ENCODE measurements at regions not wholly inside any gene's neighbourhood (a gene's known extent, or its start where the extent isn't known, plus 50 kb on each side); places are given as distances from the start of the nearest gene placed in this dataset.

DNA sequence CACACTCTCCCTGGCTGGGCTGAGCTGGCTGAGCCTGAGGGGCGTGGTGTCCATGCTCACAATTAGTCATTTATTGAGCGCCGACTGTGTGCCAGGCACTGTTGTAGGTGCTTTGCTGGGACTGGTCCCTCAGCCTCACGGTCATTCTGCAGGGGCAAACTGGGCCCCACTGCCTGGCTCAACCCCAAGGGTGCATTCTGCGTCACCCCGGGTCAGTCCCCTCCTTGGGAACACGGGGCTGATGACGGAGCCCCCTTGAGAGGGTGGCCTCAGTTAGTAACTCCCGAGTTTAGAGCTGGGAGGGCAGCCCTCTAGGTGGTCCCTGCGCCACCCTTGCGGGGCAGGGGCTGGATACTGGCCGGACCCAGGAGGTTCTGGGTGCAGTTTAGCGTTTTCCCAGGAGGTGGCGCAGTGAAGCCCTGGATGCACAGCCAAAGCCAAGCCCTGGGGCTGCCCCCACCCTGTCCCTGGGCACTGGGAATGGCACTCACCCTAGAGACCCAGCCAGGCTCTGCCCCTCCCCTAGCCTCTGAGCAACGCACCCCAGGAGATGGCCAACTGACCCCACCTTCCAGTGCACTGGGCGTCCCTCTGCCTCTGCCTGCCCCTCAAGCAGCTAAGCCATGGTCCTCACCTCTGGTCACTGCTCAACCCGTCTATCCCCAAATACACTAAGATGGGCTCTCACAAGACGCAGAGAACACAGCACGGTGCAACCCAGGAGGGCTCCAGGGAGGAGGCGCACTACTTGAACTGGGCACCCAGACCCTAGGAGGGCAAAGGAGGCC lies 243.2 kb upstream of the GSE1 start:
- H3K9me3 ChIP-seq (ENCODE audit: control insufficient read depth in 2 of 2, low read length in 2 of 2): no peaks in the 10 kb centered on the region
- no peaks in the 10 kb centered on the region for H3K4me1 ChIP-seq (ENCODE audit: control insufficient read depth, insufficient read depth, low read length, poor library complexity, severe bottlenecking)
- no peak overlapping the region for H3K27ac Mint-ChIP-seq
- H3K27ac ChIP-seq (ENCODE audit: insufficient read depth, low read length, poor library complexity, severe bottlenecking): no peak overlapping the region
- ATAC-seq (ENCODE audit: low read depth in 2 of 2): no peak
- H3K36me3 Mint-ChIP-seq: no peaks in the 10 kb centered on the region
- no peak overlapping the region for H3K4me3 ChIP-seq (ENCODE audit: low read depth, low read length)
- no peak overlapping the region for H3K4me3 Mint-ChIP-seq
- H3K4me1 Mint-ChIP-seq: peaks cover 0 to 3% (median 0%) of the 10 kb centered on the region in 4 donors
- H3K9me3 Mint-ChIP-seq: no peaks in the 10 kb centered on the region
- peak; percentile 8 to 23 (median 14) for DNase-seq
- no peaks in the 10 kb centered on the region for H3K27me3 ChIP-seq (ENCODE audit: control insufficient read depth, insufficient read depth, low read length)
- H3K36me3 ChIP-seq (ENCODE audit: control insufficient read depth, insufficient read depth, low read length): no peaks in the 10 kb centered on the region
- no peaks in the 10 kb centered on the region for H3K27me3 Mint-ChIP-seq

DNA sequence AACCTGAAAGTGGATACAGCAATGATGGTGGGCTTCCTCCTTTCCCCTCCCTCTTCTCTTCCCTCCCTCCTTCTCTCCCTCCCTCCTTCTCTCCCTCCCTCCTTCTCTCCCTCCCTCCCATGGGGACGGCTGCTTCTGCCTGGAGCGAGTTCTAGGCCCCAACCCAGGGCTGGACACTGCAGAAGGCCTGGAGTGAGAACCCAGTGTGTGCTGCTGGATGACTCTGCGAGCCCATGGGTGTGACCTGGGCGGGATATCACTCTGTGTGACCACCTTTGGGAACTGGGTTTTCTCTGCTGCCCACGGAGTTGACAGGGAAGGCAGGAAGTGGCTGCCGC lies 242.6 kb upstream of the GSE1 start:
- Histone ChIP-seq H3K9me3 (ENCODE audit: control insufficient read depth in 2 of 2, low read length in 2 of 2) (no peaks in the 10 kb centered on the region), H3K4me1 (ENCODE audit: control insufficient read depth, insufficient read depth, low read length, poor library complexity, severe bottlenecking) (no peaks in the 10 kb centered on the region), H3K27ac (ENCODE audit: insufficient read depth, low read length, poor library complexity, severe bottlenecking) (no peak overlapping the region), H3K36me3 (ENCODE audit: control insufficient read depth, insufficient read depth, low read length) (no peaks in the 10 kb centered on the region), H3K27me3 (ENCODE audit: control insufficient read depth, insufficient read depth, low read length) (no peaks in the 10 kb centered on the region), H3K4me3 (ENCODE audit: low read depth, low read length) (no peak overlapping the region)
- H3K36me3 Mint-ChIP-seq: no peaks in the 10 kb centered on the region
- peaks cover 0 to 3% (median 0%) of the 10 kb centered on the region in 4 donors for H3K4me1 Mint-ChIP-seq
- ATAC-seq (ENCODE audit: low read depth in 2 of 2) (no peak), DNase-seq (no peak)
- no peak overlapping the region for H3K27ac Mint-ChIP-seq
- H3K4me3 Mint-ChIP-seq: no peak overlapping the region
- H3K9me3 Mint-ChIP-seq: no peaks in the 10 kb centered on the region
- H3K27me3 Mint-ChIP-seq: no peaks in the 10 kb centered on the region

DNA sequence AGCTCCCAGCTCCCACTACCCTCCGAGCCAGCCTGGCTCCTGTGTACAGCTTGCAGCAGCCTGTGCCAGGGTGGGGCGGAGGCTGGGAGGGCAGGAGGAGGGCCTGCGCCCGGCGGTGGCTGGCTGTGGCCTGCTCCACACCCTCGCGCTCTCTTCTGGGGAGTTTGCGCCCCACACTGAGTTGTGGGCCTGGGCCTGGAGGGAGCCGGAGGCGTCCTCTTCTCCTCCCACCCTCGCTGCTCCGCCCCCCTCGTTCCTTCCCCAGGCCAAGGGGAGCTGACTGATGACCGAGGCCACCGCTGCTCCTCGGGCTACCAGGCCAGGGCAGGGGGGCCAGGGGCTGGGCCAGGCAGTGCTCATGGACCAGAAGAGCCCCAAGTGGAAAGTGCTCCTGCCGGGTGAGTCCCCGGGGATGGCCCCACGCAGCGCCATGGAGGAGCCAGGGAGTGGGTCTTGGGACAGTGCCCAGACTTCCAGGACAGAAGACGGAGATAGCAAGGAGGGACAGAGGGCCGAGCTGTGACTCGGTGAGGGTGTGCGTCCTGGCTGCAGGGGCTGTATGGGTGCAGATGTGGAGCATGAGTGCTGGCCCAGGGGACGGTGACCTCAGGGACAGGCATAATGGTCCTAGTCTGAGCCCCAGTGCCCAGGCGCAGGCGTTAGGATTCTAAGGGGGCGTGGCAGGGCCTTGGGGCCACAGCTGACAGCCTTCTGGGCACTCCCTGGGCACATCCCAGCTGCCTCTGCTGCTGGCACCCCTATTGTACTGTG lies 242.1 kb upstream of the GSE1 start:
- no peaks in the 10 kb centered on the region for H3K36me3 Mint-ChIP-seq
- no peak for DNase-seq

DNA sequence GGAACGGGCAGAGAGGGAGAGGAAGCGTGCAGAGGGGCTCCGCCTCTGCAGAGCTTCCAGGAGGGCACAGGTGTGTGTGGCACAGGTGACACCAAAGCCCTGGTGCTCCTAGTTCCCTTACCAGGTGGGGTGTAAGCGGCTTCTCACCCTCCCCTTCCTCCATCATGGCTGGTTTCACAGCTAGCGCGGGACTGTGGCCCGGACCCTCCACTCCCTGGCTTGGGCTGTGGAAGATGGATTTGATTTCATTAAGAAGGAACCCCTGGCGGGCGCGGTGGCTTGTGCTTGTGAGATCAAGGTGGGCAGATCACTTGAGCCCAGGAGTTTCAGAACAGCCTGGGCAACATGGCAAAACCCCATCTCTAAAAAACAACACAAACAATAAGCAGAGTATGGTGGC lies 241.2 kb upstream of the GSE1 start:
- no peaks in the 10 kb centered on the region for H3K4me1 ChIP-seq (ENCODE audit: control insufficient read depth, insufficient read depth, low read length, poor library complexity, severe bottlenecking)
- no peaks in the 10 kb centered on the region for H3K36me3 ChIP-seq (ENCODE audit: control insufficient read depth, insufficient read depth, low read length)
- Mint-ChIP-seq H3K27ac (no peak overlapping the region), H3K4me3 (no peak overlapping the region), H3K27me3 (no peaks in the 10 kb centered on the region), H3K9me3 (no peaks in the 10 kb centered on the region), H3K4me1 (peaks cover 0 to 3% (median 0%) of the 10 kb centered on the region in 4 donors), H3K36me3 (no peaks in the 10 kb centered on the region)
- H3K27ac ChIP-seq (ENCODE audit: insufficient read depth, low read length, poor library complexity, severe bottlenecking): no peak overlapping the region
- ATAC-seq (ENCODE audit: low read depth in 2 of 2): no peak
- no peaks in the 10 kb centered on the region for H3K27me3 ChIP-seq (ENCODE audit: control insufficient read depth, insufficient read depth, low read length)
- H3K4me3 ChIP-seq (ENCODE audit: low read depth, low read length): no peak overlapping the region
- no peak for DNase-seq
- H3K9me3 ChIP-seq (ENCODE audit: control insufficient read depth in 2 of 2, low read length in 2 of 2): no peaks in the 10 kb centered on the region

More for the DNA sequence above, 242.1 kb upstream of the GSE1 start:
- Histone ChIP-seq H3K27me3 (ENCODE audit: control insufficient read depth, insufficient read depth, low read length) (no peaks in the 10 kb centered on the region), H3K36me3 (ENCODE audit: control insufficient read depth, insufficient read depth, low read length) (no peaks in the 10 kb centered on the region), H3K9me3 (ENCODE audit: control insufficient read depth in 2 of 2, low read length in 2 of 2) (no peaks in the 10 kb centered on the region), H3K4me1 (ENCODE audit: control insufficient read depth, insufficient read depth, low read length, poor library complexity, severe bottlenecking) (no peaks in the 10 kb centered on the region), H3K27ac (ENCODE audit: insufficient read depth, low read length, poor library complexity, severe bottlenecking) (no peak overlapping the region), H3K4me3 (ENCODE audit: low read depth, low read length) (no peak overlapping the region)
- ATAC-seq (ENCODE audit: low read depth in 2 of 2): no peak
- no peaks in the 10 kb centered on the region for H3K27me3 Mint-ChIP-seq
- H3K27ac Mint-ChIP-seq: no peak overlapping the region
- H3K4me3 Mint-ChIP-seq: no peak overlapping the region
- H3K4me1 Mint-ChIP-seq: peaks cover 0 to 3% (median 0%) of the 10 kb centered on the region in 4 donors
- no peaks in the 10 kb centered on the region for H3K9me3 Mint-ChIP-seq

DNA sequence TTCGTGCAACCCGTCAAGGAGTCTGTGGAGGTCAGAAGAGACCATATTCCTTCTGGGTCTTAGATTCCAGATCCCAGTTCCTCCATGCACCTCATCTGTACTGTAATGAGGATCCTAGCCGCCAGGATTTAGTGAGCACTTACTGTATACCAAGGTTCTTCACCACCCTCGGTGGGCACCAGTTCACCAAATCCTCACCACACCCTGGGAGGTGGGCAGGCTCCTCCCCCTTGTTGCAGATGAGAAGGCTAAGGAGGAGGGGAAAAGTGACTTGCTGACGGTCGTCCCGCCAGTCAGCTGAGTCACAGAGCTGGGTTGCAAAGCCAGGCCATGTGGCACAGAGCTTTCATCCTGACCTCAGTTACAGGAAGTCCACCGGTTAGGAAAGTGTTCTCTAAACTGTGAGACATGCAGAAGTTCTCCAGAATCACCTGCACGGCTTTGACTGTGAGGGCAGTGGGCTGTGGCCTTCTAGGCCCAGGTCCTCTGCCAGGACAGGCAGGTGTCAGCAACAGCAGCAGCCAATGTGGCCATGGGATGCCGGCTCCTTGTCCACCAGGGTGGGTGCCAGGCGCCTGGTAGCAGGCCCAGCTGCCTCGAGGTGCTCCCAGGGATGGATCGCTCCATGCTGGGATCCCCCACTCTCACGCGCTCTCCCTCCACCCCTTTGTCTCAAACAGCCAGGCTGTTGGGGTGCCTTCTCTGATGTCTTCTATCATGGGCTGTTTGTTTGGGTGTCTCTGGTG lies 240.3 kb upstream of the GSE1 start:
- H3K4me3 ChIP-seq (ENCODE audit: low read depth, low read length): no peak overlapping the region
- Mint-ChIP-seq H3K36me3 (no peaks in the 10 kb centered on the region), H3K9me3 (no peaks in the 10 kb centered on the region), H3K27ac (no peak overlapping the region), H3K4me1 (peaks cover 0 to 3% (median 0%) of the 10 kb centered on the region in 4 donors), H3K4me3 (no peak overlapping the region), H3K27me3 (no peaks in the 10 kb centered on the region)
- H3K9me3 ChIP-seq (ENCODE audit: control insufficient read depth in 2 of 2, low read length in 2 of 2): no peaks in the 10 kb centered on the region
- H3K27ac ChIP-seq (ENCODE audit: insufficient read depth, low read length, poor library complexity, severe bottlenecking): no peak overlapping the region
- H3K4me1 ChIP-seq (ENCODE audit: control insufficient read depth, insufficient read depth, low read length, poor library complexity, severe bottlenecking): no peaks in the 10 kb centered on the region
- no peaks in the 10 kb centered on the region for H3K27me3 ChIP-seq (ENCODE audit: control insufficient read depth, insufficient read depth, low read length)
- DNase-seq (peak in 1 of 3 donors; percentile 25), ATAC-seq (ENCODE audit: low read depth in 2 of 2) (peak; percentile 30 to 33)
- no peaks in the 10 kb centered on the region for H3K36me3 ChIP-seq (ENCODE audit: control insufficient read depth, insufficient read depth, low read length)

DNA sequence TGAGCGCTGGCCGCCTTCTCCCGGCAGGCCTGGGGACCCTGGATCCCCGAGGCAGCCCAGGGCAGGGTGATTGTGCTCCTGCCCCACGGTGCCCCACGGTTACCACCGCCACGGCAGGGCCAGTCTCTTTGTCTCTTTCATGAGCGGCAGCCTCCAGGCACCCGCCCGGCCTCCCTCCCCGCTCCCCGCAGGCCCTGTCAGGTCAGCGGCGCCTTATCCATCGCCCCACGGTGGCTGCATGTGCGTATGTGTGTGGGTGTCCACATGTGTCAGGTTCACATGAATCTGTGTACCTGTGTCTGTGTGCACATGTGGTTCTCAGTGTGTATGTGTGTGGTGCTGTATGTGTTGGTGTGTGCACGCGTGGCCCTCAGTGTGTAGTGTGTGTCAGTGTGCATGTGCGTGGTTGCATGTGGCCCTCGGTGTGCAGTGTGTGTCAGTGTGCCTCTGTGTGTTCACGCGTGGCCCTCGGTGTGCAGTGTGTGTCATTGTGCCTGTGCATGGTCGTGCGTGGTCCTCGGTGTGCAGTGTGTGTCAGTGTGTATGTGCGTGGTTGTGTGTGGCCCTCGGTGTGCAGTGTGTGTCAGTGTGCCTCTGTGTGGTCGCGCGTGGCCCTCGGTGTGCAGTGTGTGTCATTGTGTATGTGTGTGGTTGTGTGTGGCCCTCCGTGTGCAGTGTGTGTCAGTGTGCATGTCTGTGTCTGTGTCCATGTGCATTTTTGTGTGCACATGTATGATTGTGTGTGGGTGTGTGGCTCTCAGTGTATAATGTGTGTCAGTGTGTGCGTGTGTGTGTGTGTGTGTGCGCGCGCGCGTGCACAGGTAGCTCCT lies 239.2 kb upstream of the GSE1 start:
- H3K36me3 ChIP-seq (ENCODE audit: control insufficient read depth, insufficient read depth, low read length): no peaks in the 10 kb centered on the region
- no peaks in the 10 kb centered on the region for H3K9me3 ChIP-seq (ENCODE audit: control insufficient read depth in 2 of 2, low read length in 2 of 2)
- no peak for DNase-seq
- no peaks in the 10 kb centered on the region for H3K9me3 Mint-ChIP-seq
- H3K27ac ChIP-seq (ENCODE audit: insufficient read depth, low read length, poor library complexity, severe bottlenecking): no peak overlapping the region
- H3K4me1 Mint-ChIP-seq: peaks cover 0 to 3% (median 0%) of the 10 kb centered on the region in 4 donors
- no peak overlapping the region for H3K27ac Mint-ChIP-seq
- no peaks in the 10 kb centered on the region for H3K27me3 ChIP-seq (ENCODE audit: control insufficient read depth, insufficient read depth, low read length)
- no peaks in the 10 kb centered on the region for H3K36me3 Mint-ChIP-seq
- H3K4me3 Mint-ChIP-seq: no peak overlapping the region
- ATAC-seq (ENCODE audit: low read depth in 2 of 2): no peak
- H3K4me1 ChIP-seq (ENCODE audit: control insufficient read depth, insufficient read depth, low read length, poor library complexity, severe bottlenecking): no peaks in the 10 kb centered on the region
- H3K4me3 ChIP-seq (ENCODE audit: low read depth, low read length): no peak overlapping the region
- H3K27me3 Mint-ChIP-seq: no peaks in the 10 kb centered on the region

DNA sequence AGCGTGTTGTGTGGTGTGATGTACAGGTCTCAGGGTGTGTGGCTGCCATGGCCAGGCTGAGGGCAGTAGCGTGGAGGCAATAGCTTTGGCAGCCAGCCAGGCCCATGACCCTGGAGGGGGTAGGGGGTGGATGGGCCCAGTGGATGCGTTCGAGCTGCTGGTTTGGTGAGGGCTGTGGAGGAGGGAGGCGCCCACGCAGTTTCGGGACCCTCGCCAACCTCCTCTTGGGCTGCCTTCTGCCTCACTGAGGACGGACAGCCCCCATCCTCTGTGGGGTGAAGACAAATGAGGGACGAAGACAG lies 238.6 kb upstream of the GSE1 start:
- H3K27me3 Mint-ChIP-seq: no peaks in the 10 kb centered on the region

More for the DNA sequence above, 238.6 kb upstream of the GSE1 start:
- H3K27ac Mint-ChIP-seq: no peak overlapping the region
- no peaks in the 10 kb centered on the region for H3K27me3 ChIP-seq (ENCODE audit: control insufficient read depth, insufficient read depth, low read length)
- H3K4me3 ChIP-seq (ENCODE audit: low read depth, low read length): no peak overlapping the region
- H3K4me3 Mint-ChIP-seq: no peak overlapping the region
- H3K4me1 ChIP-seq (ENCODE audit: control insufficient read depth, insufficient read depth, low read length, poor library complexity, severe bottlenecking): no peaks in the 10 kb centered on the region
- H3K9me3 ChIP-seq (ENCODE audit: control insufficient read depth in 2 of 2, low read length in 2 of 2): no peaks in the 10 kb centered on the region
- ATAC-seq (ENCODE audit: low read depth in 2 of 2) (no peak), DNase-seq (no peak)
- no peaks in the 10 kb centered on the region for H3K9me3 Mint-ChIP-seq
- H3K36me3 ChIP-seq (ENCODE audit: control insufficient read depth, insufficient read depth, low read length): no peaks in the 10 kb centered on the region
- no peak overlapping the region for H3K27ac ChIP-seq (ENCODE audit: insufficient read depth, low read length, poor library complexity, severe bottlenecking)
- no peaks in the 10 kb centered on the region for H3K36me3 Mint-ChIP-seq
- H3K4me1 Mint-ChIP-seq: peaks cover 0 to 3% (median 0%) of the 10 kb centered on the region in 4 donors

All from CD4-positive, CD25-positive, alpha-beta regulatory T cell (primary cell).